Naive thymus-derived CD4-positive, alpha-beta T cell (primary cell): ENCODE measurements at regions not wholly inside any gene's neighbourhood (a gene's known extent, or its start where the extent isn't known, plus 50 kb on each side); places are given as distances from the start of the nearest gene placed in this dataset.

Experiments
- ATAC-seq: fragments of 150-1000 bp; cut with Tn5 transposase; 2 replicates; pipeline ENCODE4 v1.10.0; 2021; ENCODE audit warnings: mild to moderate bottlenecking, moderate library complexity
- CTCF ChIA-PET: fragments of 350-600 bp; sonication (Branson Sonifier 250); formaldehyde crosslinking; loops from one replicate; lab custom pipeline; 2021; ENCODE audit warnings: antibody characterized with exemption; lab: Charles Lee
- POLR2A ChIA-PET: fragments of 350-600 bp; sonication (Branson Sonifier 250); formaldehyde crosslinking; loops from one replicate; lab custom pipeline; 2021; ENCODE audit warnings: antibody characterized with exemption, inconsistent platforms; lab: Charles Lee
- DNase-seq, 9 donors: peaks; one replicate each; pipeline versions ENCODE4 v3.0.0 to v3.0.0-alpha.2; 2020 to 2022; ENCODE audit warnings: mixed read lengths in 1 of 9
- H3K27ac ChIP-seq: one replicate; pipeline ENCODE4 v1.7.0; 2013; ENCODE audit warnings: mild to moderate bottlenecking, low read depth, low read length, moderate library complexity
- H3K27me3 ChIP-seq, 2 donors: one replicate each; pipeline ENCODE4 v1.7.0; 2013; ENCODE audit warnings: low read length in 2 of 2, mild to moderate bottlenecking in 2 of 2, moderate library complexity in 2 of 2; ENCODE audit not compliant: control insufficient read depth in 2 of 2, insufficient read depth in 2 of 2
- H3K36me3 ChIP-seq, 3 experiments: 1 replicate in 2 of 3; 2 replicates in 1 of 3; pipeline ENCODE4 v1.7.0; 2013; ENCODE audit warnings: low read length in 3 of 3, mild to moderate bottlenecking in 3 of 3, moderate library complexity in 1 of 3; ENCODE audit not compliant: insufficient read depth in 3 of 3, control insufficient read depth in 2 of 3
- H3K4me1 ChIP-seq, 2 donors: one replicate each; pipeline ENCODE4 v1.7.0; 2013; ENCODE audit warnings: low read length in 2 of 2, mild to moderate bottlenecking in 2 of 2, moderate library complexity in 1 of 2; ENCODE audit not compliant: control insufficient read depth in 2 of 2, insufficient read depth in 2 of 2
- H3K4me3 ChIP-seq: 2 replicates; pipeline ENCODE4 v1.7.0; 2013; ENCODE audit warnings: mild to moderate bottlenecking, low read length
- H3K9me3 ChIP-seq, 3 experiments: 1 replicate in 2 of 3; 2 replicates in 1 of 3; pipeline ENCODE4 v1.7.0; 2013; ENCODE audit warnings: low read length in 3 of 3; ENCODE audit not compliant: control insufficient read depth in 2 of 3
- H3K27ac Mint-ChIP-seq, 9 donors: one replicate each; pipeline ENCODE4 v1.8.0; 2020 to 2022; ENCODE audit warnings: mixed read lengths in 9 of 9, mild to moderate bottlenecking in 8 of 9, moderate library complexity in 5 of 9, inconsistent platforms in 2 of 9
- H3K27me3 Mint-ChIP-seq, 5 donors: one replicate each; pipeline ENCODE4 v1.8.0; 2021 to 2022; ENCODE audit warnings: mixed read lengths in 5 of 5, mild to moderate bottlenecking in 1 of 5
- H3K36me3 Mint-ChIP-seq, 5 donors: one replicate each; pipeline ENCODE4 v1.8.0; 2020 to 2022; ENCODE audit warnings: mixed read lengths in 5 of 5, mild to moderate bottlenecking in 3 of 5, inconsistent platforms in 1 of 5
- H3K4me1 Mint-ChIP-seq, 7 donors: one replicate each; pipeline ENCODE4 v1.8.0; 2020 to 2022; ENCODE audit warnings: mixed read lengths in 7 of 7, mild to moderate bottlenecking in 3 of 7, inconsistent platforms in 1 of 7
- H3K4me3 Mint-ChIP-seq, 10 donors: one replicate each; pipeline ENCODE4 v1.8.0; 2020 to 2022; ENCODE audit warnings: mild to moderate bottlenecking in 10 of 10, mixed read lengths in 10 of 10, moderate library complexity in 6 of 10, inconsistent platforms in 2 of 10
- H3K9me3 Mint-ChIP-seq, 11 donors: one replicate each; pipeline ENCODE4 v1.8.0; 2020 to 2022; ENCODE audit warnings: mixed read lengths in 11 of 11, mild to moderate bottlenecking in 4 of 11, inconsistent platforms in 1 of 11, moderate library complexity in 1 of 11
- intact Hi-C, 2 donors: fragments of 100-400 bp; cut with micrococcal nuclease; formaldehyde crosslinking; loops; one replicate each; pipeline ENCODE4 v1.15.1; 2023

GRCh38 chr3:112412494-112412893 is 79.5 kb downstream of the CD200 start:
- Mint-ChIP-seq H3K27ac (no peak overlapping the region), H3K27me3 (peaks cover 0 to 2% (median 0%) of the 10 kb centered on the region in 5 donors), H3K36me3 (peaks cover 0 to 7% (median 0%) of the 10 kb centered on the region in 5 donors), H3K4me1 (peaks cover 7 to 26% (median 19%) of the 10 kb centered on the region in 7 donors), H3K4me3 (no peak overlapping the region), H3K9me3 (peaks cover 0 to 4% (median 0%) of the 10 kb centered on the region in 11 donors)
- CTCF ChIA-PET: no interaction called here
- H3K27me3 ChIP-seq: no peaks in the 10 kb centered on the region
- H3K27ac ChIP-seq: no peak overlapping the region
- no peak for ATAC-seq
- no peaks in the 10 kb centered on the region for H3K4me1 ChIP-seq
- no peak overlapping the region for H3K4me3 ChIP-seq
- no peaks in the 10 kb centered on the region for H3K9me3 ChIP-seq
- intact Hi-C loops: no loop called here
- POLR2A ChIA-PET: no interaction called here
- H3K36me3 ChIP-seq: no peaks in the 10 kb centered on the region
- no peak for DNase-seq

- peaks cover 7 to 20% (median 13%) of the 10 kb centered on the region in 7 donors for H3K4me1 Mint-ChIP-seq
- no peaks in the 10 kb centered on the region for H3K4me1 ChIP-seq
- POLR2A ChIA-PET: interaction anchor here (0.6 kb wide), 1 partner anchor 21 kb away, joined by 3 read pairs; no protein-coding TSS in a partner anchor
- peaks cover 0 to 7% (median 0%) of the 10 kb centered on the region in 5 donors for H3K36me3 Mint-ChIP-seq
- no peaks in the 10 kb centered on the region for H3K9me3 ChIP-seq
- H3K27ac Mint-ChIP-seq: no peak overlapping the region
- CTCF ChIA-PET: no interaction called here
- no peaks in the 10 kb centered on the region for H3K27me3 ChIP-seq
- no peak overlapping the region for H3K27ac ChIP-seq
- H3K9me3 Mint-ChIP-seq: peaks cover 0 to 4% (median 0%) of the 10 kb centered on the region in 11 donors
- H3K4me3 ChIP-seq: no peak overlapping the region
- intact Hi-C loops: no loop called here
- no peaks in the 10 kb centered on the region for H3K36me3 ChIP-seq
- ATAC-seq: no peak
- no peak for DNase-seq
- H3K4me3 Mint-ChIP-seq: no peak overlapping the region
- H3K27me3 Mint-ChIP-seq: peaks cover 0 to 2% (median 0%) of the 10 kb centered on the region in 5 donors
Measured at GRCh38 chr3:112413074-112413473, 80.1 kb downstream of the CD200 start.

DNA sequence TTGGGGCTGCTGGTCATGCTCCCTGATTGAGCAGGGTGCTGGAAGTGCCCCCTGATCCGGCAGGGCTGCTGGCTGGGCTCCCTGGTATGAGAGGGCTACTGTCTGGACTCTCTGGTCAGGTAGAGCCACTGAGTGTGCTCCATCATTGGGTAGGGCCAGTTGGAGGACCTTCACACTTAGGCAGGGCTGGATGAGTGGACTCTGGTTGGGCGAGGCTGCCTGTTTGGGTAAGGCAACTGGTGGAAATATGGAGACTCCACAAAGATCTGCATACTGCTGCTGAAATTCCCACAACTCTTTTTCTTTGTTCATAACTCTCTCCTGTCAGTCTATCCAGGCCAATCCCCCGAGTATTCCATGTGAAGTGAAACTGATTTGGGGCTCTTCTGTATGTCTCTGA is 80.8 kb downstream of the CD200 start:
- ChIA-PET CTCF (no interaction called here), POLR2A (no interaction called here)
- peaks cover 0 to 5% (median 0%) of the 10 kb centered on the region in 5 donors for H3K36me3 Mint-ChIP-seq
- peaks cover 0 to 2% (median 0%) of the 10 kb centered on the region in 5 donors for H3K27me3 Mint-ChIP-seq
- no peak overlapping the region for H3K27ac Mint-ChIP-seq
- Histone ChIP-seq H3K27me3 (no peaks in the 10 kb centered on the region), H3K9me3 (no peaks in the 10 kb centered on the region), H3K4me3 (no peak overlapping the region), H3K27ac (no peak overlapping the region), H3K36me3 (no peaks in the 10 kb centered on the region), H3K4me1 (no peaks in the 10 kb centered on the region)
- H3K9me3 Mint-ChIP-seq: peaks cover 0 to 4% (median 0%) of the 10 kb centered on the region in 11 donors
- H3K4me3 Mint-ChIP-seq: no peak overlapping the region
- DNase-seq (no peak), ATAC-seq (no peak)
- intact Hi-C loops: no loop called here
- peaks cover 6 to 16% (median 11%) of the 10 kb centered on the region in 7 donors for H3K4me1 Mint-ChIP-seq
